CD4-positive, alpha-beta T cell treated with Interferon gamma for 1 hour (primary cell): ENCODE measurements at regions not wholly inside any gene's neighbourhood (a gene's known extent, or its start where the extent isn't known, plus 50 kb on each side); places are given as distances from the start of the nearest gene placed in this dataset.

Experiments used
- DNase-seq: peaks from one replicate; pipeline ENCODE4 v3.0.0-alpha.2; 2020

GRCh38 chr20:57004951-57005933 lies 261.2 kb downstream of the BMP7 start:
- no peak for DNase-seq

- DNase-seq: no peak
These were observed 259.9 kb downstream of the BMP7 start for GRCh38 chr20:57006411-57007170.

- no peak for DNase-seq
These were observed 259.3 kb downstream of the BMP7 start for GRCh38 chr20:57007171-57007540.

GRCh38 chr20:57008217-57008616 lies 258.2 kb downstream of the BMP7 start:
- no peak for DNase-seq

- no peak for DNase-seq
These were observed 257.1 kb downstream of the BMP7 start for GRCh38 chr20:57009355-57009754.

GRCh38 chr20:57009775-57010174 lies 256.7 kb downstream of the BMP7 start:
- no peak for DNase-seq

GRCh38 chr20:57012691-57013090 lies 253.8 kb downstream of the BMP7 start:
- DNase-seq: no peak

GRCh38 chr20:57013217-57013616 lies 253.2 kb downstream of the BMP7 start:
- no peak for DNase-seq

GRCh38 chr20:57013741-57014140 lies 252.7 kb downstream of the BMP7 start:
- no peak for DNase-seq

GRCh38 chr20:57020364-57020763 lies 246.1 kb downstream of the BMP7 start:
- no peak for DNase-seq

- DNase-seq: no peak
These were observed 244.1 kb downstream of the BMP7 start for GRCh38 chr20:57022306-57022705.

- DNase-seq: no peak
These were observed 243.4 kb downstream of the BMP7 start for GRCh38 chr20:57023007-57023406.

GRCh38 chr20:57023997-57024396 lies 242.4 kb downstream of the BMP7 start:
- DNase-seq: no peak

GRCh38 chr20:57024849-57025248 lies 241.6 kb downstream of the BMP7 start:
- DNase-seq: no peak

GRCh38 chr20:57025261-57025660 lies 241.2 kb downstream of the BMP7 start:
- DNase-seq: no peak

- no peak for DNase-seq
These were observed 240.7 kb downstream of the BMP7 start for GRCh38 chr20:57025666-57026224.

GRCh38 chr20:57027777-57028176 lies 238.7 kb downstream of the BMP7 start:
- no peak for DNase-seq

- no peak for DNase-seq
These were observed 235.5 kb downstream of the BMP7 start for GRCh38 chr20:57030611-57031600.

- no peak for DNase-seq
These were observed 234.5 kb downstream of the BMP7 start for GRCh38 chr20:57031867-57032355.

GRCh38 chr20:57032847-57033246 lies 233.6 kb downstream of the BMP7 start:
- no peak for DNase-seq

- no peak for DNase-seq
These were observed 232.4 kb downstream of the BMP7 start for GRCh38 chr20:57034001-57034400.

- DNase-seq: no peak
These were observed 228.8 kb downstream of the BMP7 start for GRCh38 chr20:57037689-57038088.
